ENCODE measurements at regions not wholly inside any gene's neighbourhood (a gene's known extent, or its start where the extent isn't known, plus 50 kb on each side); places are given as distances from the start of the nearest gene placed in this dataset.

DNA sequence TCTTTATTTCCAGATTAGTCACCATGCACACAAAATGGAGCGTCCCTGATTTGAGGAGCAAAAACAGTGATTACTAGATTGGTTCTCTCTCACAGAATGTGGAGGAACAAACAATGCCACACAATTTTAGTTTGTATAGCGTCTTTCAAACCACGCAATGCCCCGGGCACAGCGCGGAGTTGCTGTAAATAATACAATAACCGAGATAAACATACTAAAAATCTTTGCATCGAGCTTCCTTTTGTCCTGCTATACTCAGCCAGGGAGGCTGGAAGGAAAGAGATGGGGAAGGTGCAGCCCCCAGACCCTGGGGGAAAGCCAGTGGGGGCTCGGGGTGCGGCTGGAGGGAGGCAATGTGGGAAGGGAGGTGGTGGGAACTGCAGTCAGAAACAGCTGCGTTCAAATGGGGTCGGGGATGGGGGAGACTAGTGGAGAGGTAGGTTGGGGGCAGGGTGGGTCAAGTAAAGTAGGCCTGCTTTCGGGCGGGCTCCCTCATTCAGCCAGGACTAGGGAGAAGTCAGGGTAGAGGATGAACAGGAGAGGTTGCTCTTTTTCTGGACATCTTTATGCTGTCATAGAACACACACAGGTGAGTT, 366.3 kb downstream of the RPS6KC1 start:
- TF ChIP-seq, protein P1, sequence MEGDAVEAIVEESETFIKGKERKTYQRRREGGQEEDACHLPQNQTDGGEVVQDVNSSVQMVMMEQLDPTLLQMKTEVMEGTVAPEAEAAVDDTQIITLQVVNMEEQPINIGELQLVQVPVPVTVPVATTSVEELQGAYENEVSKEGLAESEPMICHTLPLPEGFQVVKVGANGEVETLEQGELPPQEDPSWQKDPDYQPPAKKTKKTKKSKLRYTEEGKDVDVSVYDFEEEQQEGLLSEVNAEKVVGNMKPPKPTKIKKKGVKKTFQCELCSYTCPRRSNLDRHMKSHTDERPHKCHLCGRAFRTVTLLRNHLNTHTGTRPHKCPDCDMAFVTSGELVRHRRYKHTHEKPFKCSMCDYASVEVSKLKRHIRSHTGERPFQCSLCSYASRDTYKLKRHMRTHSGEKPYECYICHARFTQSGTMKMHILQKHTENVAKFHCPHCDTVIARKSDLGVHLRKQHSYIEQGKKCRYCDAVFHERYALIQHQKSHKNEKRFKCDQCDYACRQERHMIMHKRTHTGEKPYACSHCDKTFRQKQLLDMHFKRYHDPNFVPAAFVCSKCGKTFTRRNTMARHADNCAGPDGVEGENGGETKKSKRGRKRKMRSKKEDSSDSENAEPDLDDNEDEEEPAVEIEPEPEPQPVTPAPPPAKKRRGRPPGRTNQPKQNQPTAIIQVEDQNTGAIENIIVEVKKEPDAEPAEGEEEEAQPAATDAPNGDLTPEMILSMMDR (conservative IDR thresholded peaks at IDR 0.05; ENCODE audit: low read length): no peak
- TF ChIP-seq EZH2phosphoT487 (IDR thresholded peaks at IDR 0.05; ENCODE audit: borderline replicate concordance, low read depth, low read length): no peak
